NOMO-1 (cell line): ENCODE measurements at regions not wholly inside any gene's neighbourhood (a gene's known extent, or its start where the extent isn't known, plus 50 kb on each side); places are given as distances from the start of the nearest gene placed in this dataset.
"Not testable (repeated sequence)": the region's sequence is repeated elsewhere in the genome, so short reads cannot be mapped to it uniquely, and the experiment has no call there.

Experiments
- DNase-seq, 2 experiments: peaks; one replicate each; lab custom pipeline; 2025; ENCODE audit not compliant: unreplicated experiment in 2 of 2; lab: John Stamatoyannopoulos, UW

GRCh38 chr5:130868186-130868840, 296.7 kb downstream of the HINT1 start:
- no peak for DNase-seq

DNA sequence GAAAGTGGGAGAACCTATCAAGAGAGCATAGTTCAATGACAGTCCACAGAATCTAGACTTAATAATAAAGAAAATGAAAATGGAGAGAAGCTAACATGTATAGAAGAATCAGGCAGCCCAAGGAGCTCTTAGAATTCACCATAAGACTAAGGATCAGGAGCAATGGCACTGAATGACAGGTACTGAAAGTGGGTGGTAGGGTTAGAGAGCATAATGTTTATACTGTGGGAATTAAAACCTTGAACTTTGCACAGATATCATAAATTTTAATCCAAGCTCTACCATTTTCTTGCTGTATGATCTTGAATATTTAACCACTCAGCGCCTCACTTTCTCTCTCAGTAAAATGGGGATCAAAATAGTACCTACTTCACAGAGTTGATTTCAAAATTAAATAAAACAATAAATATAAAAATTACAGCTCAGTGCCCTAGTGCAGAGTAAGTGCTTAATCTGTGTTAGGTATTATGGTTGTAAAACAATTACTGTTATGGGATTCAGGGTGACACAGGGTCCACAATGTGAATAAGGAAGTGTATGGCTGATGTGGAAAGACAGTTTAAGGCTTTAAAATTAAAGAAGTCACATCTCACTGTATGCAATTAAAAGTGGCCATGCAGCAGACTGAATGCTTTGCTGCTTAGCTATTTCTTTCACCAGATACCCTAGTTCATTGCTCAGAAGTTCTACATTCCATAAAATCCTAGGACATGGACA, 319.8 kb downstream of the HINT1 start:
- no peak for DNase-seq

DNA sequence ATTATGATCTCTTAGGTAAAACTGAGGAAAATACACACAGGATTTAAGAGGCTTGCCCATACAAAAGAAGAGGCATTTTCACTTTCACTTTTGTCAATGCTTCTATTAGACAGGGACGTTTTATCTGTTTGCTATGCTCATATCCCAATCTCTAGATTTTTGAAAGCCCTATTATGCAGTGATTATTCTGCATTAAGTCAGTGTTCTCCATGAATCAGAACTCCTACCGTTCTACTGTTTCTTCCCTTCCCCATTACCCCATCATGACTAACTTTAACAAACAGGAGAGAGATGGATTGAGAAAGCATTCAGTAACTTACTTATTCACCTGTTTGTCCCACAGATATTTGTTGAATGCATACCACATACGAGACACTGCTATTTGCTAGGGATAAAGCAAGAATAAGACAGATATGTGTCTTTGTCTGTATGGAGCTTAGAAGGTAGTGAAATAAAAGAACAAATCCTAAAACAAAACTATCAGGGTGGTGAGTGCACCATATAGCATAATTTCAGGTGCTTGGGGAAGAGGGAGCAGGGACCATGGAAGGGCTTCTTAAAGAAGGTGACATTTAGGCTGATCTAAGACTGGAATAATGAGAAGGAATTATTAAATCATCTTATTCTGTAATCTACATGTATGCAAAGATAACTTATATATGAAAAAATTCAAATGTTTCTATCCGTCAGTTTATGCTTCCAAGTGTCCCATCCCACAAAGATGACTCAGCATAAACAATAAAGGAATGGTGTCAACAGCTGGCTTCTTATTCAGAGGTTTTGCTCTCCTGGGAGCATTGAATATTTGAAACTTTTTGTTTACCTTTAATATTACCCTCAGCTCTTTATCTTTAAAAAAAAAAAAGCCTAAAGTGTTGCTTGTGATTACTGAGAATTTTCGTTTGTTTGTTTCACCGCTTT, 328.1 kb downstream of the HINT1 start:
- DNase-seq, result peak in 1 of 2 experiments; percentile 24

GRCh38 chr5:130817598-130818384, 347.3 kb downstream of the HINT1 start:
- not testable (repeated sequence) for DNase-seq

GRCh38 chr5:130815246-130815645, 349.8 kb downstream of the HINT1 start:
- DNase-seq, result no peak

DNA sequence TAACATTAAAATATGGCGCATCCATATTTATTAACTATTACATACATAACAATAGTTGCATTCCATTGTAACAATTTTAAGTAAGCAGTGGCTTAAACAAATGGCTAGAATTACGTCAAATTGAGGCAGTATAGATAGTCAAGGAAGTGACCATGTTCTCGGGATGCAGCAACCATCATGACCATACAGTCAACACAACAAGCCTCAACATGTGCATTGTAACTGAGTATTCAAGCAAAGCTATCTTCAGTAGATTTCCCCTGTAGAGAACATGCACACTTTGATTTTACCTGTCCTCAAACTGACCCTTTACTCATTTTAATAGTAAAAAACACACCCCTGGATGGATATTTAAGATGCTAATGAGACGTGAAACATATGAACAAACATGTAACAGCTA, 356.4 kb downstream of the HINT1 start:
- no peak for DNase-seq

GRCh38 chr5:130805648-130806047, 359.4 kb downstream of the HINT1 start:
- DNase-seq, result no peak

GRCh38 chr5:130805036-130805435, 360.0 kb downstream of the HINT1 start:
- no peak for DNase-seq

- DNase-seq, result no peak
Observed at GRCh38 chr5:130801963-130802362, 363.1 kb downstream of the HINT1 start.

DNA sequence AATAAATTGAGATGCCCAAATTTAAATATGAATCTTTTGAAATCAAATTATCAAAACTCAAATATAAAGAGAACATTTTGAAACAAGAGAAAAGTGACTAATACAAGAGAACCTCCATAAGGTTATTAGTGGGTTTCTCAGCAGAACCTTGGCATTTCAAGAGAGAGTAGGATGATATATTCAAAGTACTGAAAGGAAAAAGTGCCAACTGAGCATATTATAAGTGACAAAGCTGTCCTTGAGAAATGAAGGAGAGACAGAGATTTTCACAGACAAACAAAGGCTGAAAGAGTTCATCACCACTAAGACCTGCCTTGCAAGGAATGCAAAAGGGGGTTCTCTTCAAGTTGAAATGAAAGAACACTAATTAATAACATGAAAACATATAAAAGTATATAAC, 366.0 kb downstream of the HINT1 start:
- DNase-seq, result no peak

- DNase-seq, result no peak
Observed at GRCh38 chr5:130797303-130797702, 367.8 kb downstream of the HINT1 start.

DNA sequence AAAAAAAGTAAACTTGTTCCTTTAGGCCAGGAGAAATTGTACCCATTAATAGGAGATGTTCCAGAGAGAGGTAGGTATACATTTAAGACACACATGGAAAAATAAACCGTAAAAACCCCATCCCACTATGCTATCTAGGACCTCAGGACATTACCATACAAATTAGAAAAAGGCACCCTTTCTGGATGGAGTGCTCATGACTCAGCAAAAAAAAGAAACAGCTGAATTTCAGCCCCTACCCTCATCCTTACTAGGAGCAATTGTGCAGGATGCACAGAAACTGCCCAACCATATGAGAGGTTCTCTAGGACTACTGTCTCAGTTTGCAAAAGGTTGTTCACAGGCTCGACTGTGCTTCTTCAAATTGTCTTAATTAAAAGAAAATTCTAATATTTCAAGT, 368.2 kb downstream of the HINT1 start:
- no peak for DNase-seq

- no peak for DNase-seq
Observed at GRCh38 chr5:130796032-130796431, 369.0 kb downstream of the HINT1 start.

- no peak for DNase-seq
Observed at GRCh38 chr5:130795037-130795436, 370.0 kb downstream of the HINT1 start.

GRCh38 chr5:130777794-130778193, 387.3 kb downstream of the HINT1 start:
- no peak for DNase-seq

- peak in 1 of 2 experiments; percentile 10 for DNase-seq
Observed at GRCh38 chr5:130773813-130774212, 391.2 kb downstream of the HINT1 start.

- DNase-seq, result peak in 1 of 2 experiments; percentile 48
Observed at GRCh38 chr5:130762031-130762430, 403.0 kb downstream of the HINT1 start.

GRCh38 chr5:130759061-130759460, 406.0 kb downstream of the HINT1 start:
- no peak for DNase-seq

DNA sequence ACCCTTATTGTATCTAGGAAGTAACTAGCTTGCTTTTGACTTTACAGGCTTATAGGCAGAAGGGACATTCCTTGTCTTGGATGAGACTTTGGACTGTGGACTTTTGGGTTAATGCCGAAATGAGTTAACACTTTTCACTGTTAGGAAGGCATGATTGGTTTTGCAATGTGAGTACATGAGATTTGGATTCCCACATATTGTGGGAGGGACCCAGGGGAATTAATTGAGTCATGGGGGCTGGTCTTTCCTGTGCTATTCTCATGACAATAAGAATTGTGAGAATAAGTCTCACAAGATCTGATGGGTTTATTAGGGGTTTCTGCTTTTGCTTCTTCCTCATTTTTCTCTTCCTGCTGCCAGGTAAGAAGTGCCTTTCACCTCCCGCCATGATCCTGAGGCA, 417.5 kb downstream of the HINT1 start:
- DNase-seq, result no peak

GRCh38 chr5:130746641-130747040, 418.4 kb downstream of the HINT1 start:
- DNase-seq, result not testable (repeated sequence)

DNA sequence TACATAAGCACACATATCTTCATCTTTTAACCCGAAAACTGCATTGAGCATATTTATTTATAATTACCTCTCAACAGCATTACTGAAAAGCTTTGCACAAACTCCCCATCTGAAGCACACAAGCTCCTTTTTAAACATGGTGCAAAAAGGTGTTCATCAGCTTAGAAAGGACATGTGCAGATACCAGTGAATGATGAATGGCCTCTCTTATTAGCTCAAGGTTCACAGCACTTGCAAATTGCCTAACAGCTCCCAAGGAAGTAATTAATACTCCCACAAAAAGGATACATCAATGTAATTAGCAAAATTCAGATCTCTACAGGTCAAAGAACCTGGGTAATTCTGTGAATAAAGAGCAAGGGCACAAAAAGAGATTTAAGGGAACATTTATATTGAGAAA, 422.0 kb downstream of the HINT1 start:
- no peak for DNase-seq
